Smooth muscle cell (in vitro differentiated cells): ENCODE measurements at regions not wholly inside any gene's neighbourhood (a gene's known extent, or its start where the extent isn't known, plus 50 kb on each side); places are given as distances from the start of the nearest gene placed in this dataset.

Source experiments
- DNase-seq: peaks from one replicate; lab custom pipeline; 2025; ENCODE audit not compliant: unreplicated experiment; lab: John Stamatoyannopoulos, UW
- H2AFZ ChIP-seq: fragments of 200-600 bp; sonication (generic); 2 replicates; pipeline ENCODE4 v1.6.0; 2016; ENCODE audit warnings: antibody characterized with exemption, low read depth, mild to moderate bottlenecking
- H3F3A ChIP-seq: fragments of 200-600 bp; sonication (generic); 2 replicates; pipeline ENCODE4 v1.6.0; 2017; ENCODE audit warnings: antibody characterized with exemption, low read depth
- H3K27ac ChIP-seq: fragments of 200-600 bp; sonication (generic); 2 replicates; pipeline ENCODE4 v1.5.1; 2016; ENCODE audit warnings: low read depth, mild to moderate bottlenecking
- H3K27me3 ChIP-seq: fragments of 200-600 bp; sonication (generic); 2 replicates; pipeline ENCODE4 v1.6.1; 2016; ENCODE audit warnings: low read depth, mild to moderate bottlenecking
- H3K36me3 ChIP-seq: fragments of 200-600 bp; sonication (generic); 2 replicates; pipeline ENCODE4 v1.5.1; 2016; ENCODE audit warnings: low read depth
- H3K4me1 ChIP-seq: fragments of 200-600 bp; sonication (generic); 2 replicates; pipeline ENCODE4 v1.5.1; 2016; ENCODE audit warnings: low read depth
- H3K4me2 ChIP-seq: fragments of 200-600 bp; sonication (generic); 2 replicates; pipeline ENCODE4 v1.6.0; 2016; ENCODE audit warnings: mild to moderate bottlenecking
- H3K4me3 ChIP-seq: fragments of 200-600 bp; sonication (generic); 2 replicates; pipeline ENCODE4 v1.5.1; 2016; ENCODE audit warnings: mild to moderate bottlenecking
- H3K79me2 ChIP-seq: fragments of 200-600 bp; sonication (generic); 2 replicates; pipeline ENCODE4 v1.6.0; 2016; ENCODE audit warnings: low read depth, mild to moderate bottlenecking
- H3K9ac ChIP-seq: fragments of 200-600 bp; sonication (generic); 2 replicates; pipeline ENCODE4 v1.6.0; 2016; ENCODE audit warnings: low read depth
- H3K9me3 ChIP-seq: fragments of 200-600 bp; sonication (generic); replicated peaks from 2 replicates; pipeline ENCODE4 v1.5.1; 2016; ENCODE audit warnings: low read depth
- H4K20me1 ChIP-seq: fragments of 200-600 bp; sonication (generic); 2 replicates; pipeline ENCODE4 v1.6.0; 2016; ENCODE audit warnings: low read depth
- WGBS: methylation state at CpG from one replicate; pipeline ENCODE4 v1.1.7; 2016; ENCODE audit warnings: low lambda C conversion rate; 5-methylcytosine and 5-hydroxymethylcytosine counted together
- TF ChIP-seq, protein P1 (sequence below): fragments of 200-600 bp; sonication (generic); IDR thresholded peaks from 2 replicates; pipeline ENCODE4 v1.5.1; 2017; ENCODE audit warnings: borderline replicate concordance, mild to moderate bottlenecking, antibody characterized with exemption; ENCODE audit not compliant: insufficient read depth, poor library complexity, severe bottlenecking

DNA sequence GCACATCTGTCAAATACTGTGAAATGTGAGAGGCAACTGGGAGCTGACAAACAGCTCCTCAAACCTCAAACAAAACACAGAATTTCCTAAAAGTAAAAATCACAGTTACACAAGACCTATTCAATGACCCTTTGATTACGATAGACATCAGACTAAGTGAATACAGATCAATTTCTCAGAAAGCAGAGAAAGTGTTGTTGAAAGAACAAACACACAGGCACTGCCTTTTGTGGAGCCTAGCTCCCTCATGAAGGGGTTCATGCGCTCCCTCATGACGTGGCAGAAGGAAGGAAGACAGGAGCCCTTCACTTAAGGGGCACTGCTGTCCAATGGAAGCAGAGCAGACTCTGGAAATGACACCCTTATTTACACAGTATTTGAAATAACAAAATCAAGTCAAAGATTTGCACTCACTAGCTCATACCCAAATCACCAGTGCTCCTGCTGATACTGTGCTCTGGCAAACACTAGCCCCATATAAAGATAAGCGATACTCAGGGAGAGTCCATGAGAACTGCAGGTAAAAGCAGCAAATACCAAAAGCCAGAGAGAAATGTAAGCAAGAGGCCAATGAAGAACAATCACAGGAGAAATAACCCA lies 144.9 kb downstream of the KLF12 start:
- TF ChIP-seq, protein P1, sequence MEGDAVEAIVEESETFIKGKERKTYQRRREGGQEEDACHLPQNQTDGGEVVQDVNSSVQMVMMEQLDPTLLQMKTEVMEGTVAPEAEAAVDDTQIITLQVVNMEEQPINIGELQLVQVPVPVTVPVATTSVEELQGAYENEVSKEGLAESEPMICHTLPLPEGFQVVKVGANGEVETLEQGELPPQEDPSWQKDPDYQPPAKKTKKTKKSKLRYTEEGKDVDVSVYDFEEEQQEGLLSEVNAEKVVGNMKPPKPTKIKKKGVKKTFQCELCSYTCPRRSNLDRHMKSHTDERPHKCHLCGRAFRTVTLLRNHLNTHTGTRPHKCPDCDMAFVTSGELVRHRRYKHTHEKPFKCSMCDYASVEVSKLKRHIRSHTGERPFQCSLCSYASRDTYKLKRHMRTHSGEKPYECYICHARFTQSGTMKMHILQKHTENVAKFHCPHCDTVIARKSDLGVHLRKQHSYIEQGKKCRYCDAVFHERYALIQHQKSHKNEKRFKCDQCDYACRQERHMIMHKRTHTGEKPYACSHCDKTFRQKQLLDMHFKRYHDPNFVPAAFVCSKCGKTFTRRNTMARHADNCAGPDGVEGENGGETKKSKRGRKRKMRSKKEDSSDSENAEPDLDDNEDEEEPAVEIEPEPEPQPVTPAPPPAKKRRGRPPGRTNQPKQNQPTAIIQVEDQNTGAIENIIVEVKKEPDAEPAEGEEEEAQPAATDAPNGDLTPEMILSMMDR, result no peak
- no peaks in the 10 kb centered on the region for H3F3A ChIP-seq
- no peaks in the 10 kb centered on the region for H3K9me3 ChIP-seq
- no peaks in the 10 kb centered on the region for H3K27me3 ChIP-seq
- no peak overlapping the region for H2AFZ ChIP-seq
- H3K4me1 ChIP-seq, result peaks cover 12% of the 10 kb centered on the region
- H3K27ac ChIP-seq, result no peak overlapping the region
- no peak overlapping the region for H3K4me2 ChIP-seq
- H3K4me3 ChIP-seq, result no peak overlapping the region
- peaks cover 4% of the 10 kb centered on the region for H4K20me1 ChIP-seq
- no peak overlapping the region for H3K9ac ChIP-seq
- H3K36me3 ChIP-seq, result no peaks in the 10 kb centered on the region
- DNase-seq, result no peak
- no peaks in the 10 kb centered on the region for H3K79me2 ChIP-seq
- WGBS, result 77% methylated on average over 4 of the region's 4 CpGs

DNA sequence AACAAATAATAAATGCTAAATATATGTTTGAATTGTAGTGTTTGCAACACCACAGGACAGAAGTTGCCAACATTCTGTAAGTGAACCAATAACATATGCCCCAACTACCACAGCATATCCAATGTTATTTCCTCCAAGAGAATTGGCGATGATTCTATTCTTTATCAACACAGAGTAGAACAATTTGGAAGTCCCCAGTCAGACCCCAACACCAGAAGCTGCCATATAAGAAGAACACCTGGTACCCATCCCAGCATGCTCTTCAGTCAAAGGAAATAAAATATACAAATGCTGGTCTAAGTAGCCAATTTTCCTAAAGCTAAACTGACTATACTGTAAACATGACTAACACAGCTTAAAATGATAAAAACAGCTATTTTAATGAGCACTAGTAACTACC lies 145.7 kb downstream of the KLF12 start:
- no peaks in the 10 kb centered on the region for H3K79me2 ChIP-seq

DNA sequence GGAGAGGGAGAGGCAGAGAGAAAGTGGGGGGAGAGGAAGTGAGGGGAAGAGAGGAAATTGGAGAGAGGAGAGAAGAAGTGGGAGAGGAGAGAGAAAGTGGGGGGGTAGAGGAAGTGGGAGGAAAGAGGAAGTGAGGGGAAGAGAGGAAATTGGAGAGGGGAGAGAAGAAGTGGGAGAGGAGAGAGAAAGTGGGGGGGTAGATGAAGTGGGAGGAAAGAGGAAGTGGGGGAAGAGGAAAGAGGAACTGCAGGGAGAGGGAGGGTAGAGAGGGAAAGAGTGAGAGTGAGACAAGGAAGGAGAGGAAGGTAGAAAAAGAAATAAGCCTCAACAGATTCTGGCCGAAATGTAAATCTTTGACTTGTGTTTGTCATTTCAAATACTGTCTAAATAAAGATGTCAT lies 146.6 kb downstream of the KLF12 start:
- 90% methylated on average over 1 of the region's 1 CpG for WGBS
- Histone ChIP-seq H3K36me3 (no peaks in the 10 kb centered on the region), H3K79me2 (no peaks in the 10 kb centered on the region)

More for the DNA sequence above, 145.7 kb downstream of the KLF12 start:
- no peak overlapping the region for H2AFZ ChIP-seq
- H3K9ac ChIP-seq, result no peak overlapping the region
- no peaks in the 10 kb centered on the region for H3F3A ChIP-seq
- H4K20me1 ChIP-seq, result peaks cover 4% of the 10 kb centered on the region
- no peak overlapping the region for H3K4me3 ChIP-seq
- TF ChIP-seq, protein P1, result no peak
- H3K4me2 ChIP-seq, result no peak overlapping the region
- DNase-seq, result no peak
- no peaks in the 10 kb centered on the region for H3K9me3 ChIP-seq
- H3K27ac ChIP-seq, result no peak overlapping the region
- H3K27me3 ChIP-seq, result no peaks in the 10 kb centered on the region
- H3K4me1 ChIP-seq, result peaks cover 12% of the 10 kb centered on the region
- H3K36me3 ChIP-seq, result no peaks in the 10 kb centered on the region
- 100% methylated on average over 1 of the region's 1 CpG for WGBS

More for the DNA sequence above, 146.6 kb downstream of the KLF12 start:
- Histone ChIP-seq H2AFZ (no peak overlapping the region), H3K27me3 (no peaks in the 10 kb centered on the region), H3K4me2 (no peak overlapping the region), H3K9ac (no peak overlapping the region), H3K9me3 (no peaks in the 10 kb centered on the region), H4K20me1 (peaks cover 4% of the 10 kb centered on the region), H3K4me1 (peaks cover 12% of the 10 kb centered on the region), H3K4me3 (no peak overlapping the region), H3F3A (no peaks in the 10 kb centered on the region), H3K27ac (no peak overlapping the region)
- no peak for DNase-seq
- TF ChIP-seq, protein P1, result no peak
